Smooth muscle cell (in vitro differentiated cells): ENCODE measurements at regions not wholly inside any gene's neighbourhood (a gene's known extent, or its start where the extent isn't known, plus 50 kb on each side); places are given as distances from the start of the nearest gene placed in this dataset.
A peak's percentile ranks its signal among the peaks of the same experiment; 100 is the strongest.

Experiments used
- DNase-seq: peaks from one replicate; lab custom pipeline; 2025; ENCODE audit not compliant: unreplicated experiment; lab: John Stamatoyannopoulos, UW
- H2AFZ ChIP-seq: fragments of 200-600 bp; sonication (generic); 2 replicates; pipeline ENCODE4 v1.6.0; 2016; ENCODE audit warnings: antibody characterized with exemption, low read depth, mild to moderate bottlenecking
- H3F3A ChIP-seq: fragments of 200-600 bp; sonication (generic); 2 replicates; pipeline ENCODE4 v1.6.0; 2017; ENCODE audit warnings: antibody characterized with exemption, low read depth
- H3K27ac ChIP-seq: fragments of 200-600 bp; sonication (generic); 2 replicates; pipeline ENCODE4 v1.5.1; 2016; ENCODE audit warnings: low read depth, mild to moderate bottlenecking
- H3K27me3 ChIP-seq: fragments of 200-600 bp; sonication (generic); 2 replicates; pipeline ENCODE4 v1.6.1; 2016; ENCODE audit warnings: low read depth, mild to moderate bottlenecking
- H3K36me3 ChIP-seq: fragments of 200-600 bp; sonication (generic); 2 replicates; pipeline ENCODE4 v1.5.1; 2016; ENCODE audit warnings: low read depth
- H3K4me1 ChIP-seq: fragments of 200-600 bp; sonication (generic); 2 replicates; pipeline ENCODE4 v1.5.1; 2016; ENCODE audit warnings: low read depth
- H3K4me2 ChIP-seq: fragments of 200-600 bp; sonication (generic); 2 replicates; pipeline ENCODE4 v1.6.0; 2016; ENCODE audit warnings: mild to moderate bottlenecking
- H3K4me3 ChIP-seq: fragments of 200-600 bp; sonication (generic); 2 replicates; pipeline ENCODE4 v1.5.1; 2016; ENCODE audit warnings: mild to moderate bottlenecking
- H3K79me2 ChIP-seq: fragments of 200-600 bp; sonication (generic); 2 replicates; pipeline ENCODE4 v1.6.0; 2016; ENCODE audit warnings: low read depth, mild to moderate bottlenecking
- H3K9ac ChIP-seq: fragments of 200-600 bp; sonication (generic); 2 replicates; pipeline ENCODE4 v1.6.0; 2016; ENCODE audit warnings: low read depth
- H3K9me3 ChIP-seq: fragments of 200-600 bp; sonication (generic); replicated peaks from 2 replicates; pipeline ENCODE4 v1.5.1; 2016; ENCODE audit warnings: low read depth
- H4K20me1 ChIP-seq: fragments of 200-600 bp; sonication (generic); 2 replicates; pipeline ENCODE4 v1.6.0; 2016; ENCODE audit warnings: low read depth
- CTCF ChIP-seq: fragments of 200-600 bp; sonication (generic); IDR thresholded peaks from 2 replicates; pipeline ENCODE4 v1.5.1; 2017; ENCODE audit warnings: borderline replicate concordance, mild to moderate bottlenecking, antibody characterized with exemption; ENCODE audit not compliant: insufficient read depth, poor library complexity, severe bottlenecking
- WGBS: methylation state at CpG from one replicate; pipeline ENCODE4 v1.1.7; 2016; ENCODE audit warnings: low lambda C conversion rate; 5-methylcytosine and 5-hydroxymethylcytosine counted together

GRCh38 chr7:18341756-18342155, 153.8 kb upstream of the HDAC9 start:
- Histone ChIP-seq H3F3A (no peaks in the 10 kb centered on the region), H4K20me1 (no peaks in the 10 kb centered on the region), H3K4me1 (no peaks in the 10 kb centered on the region), H3K79me2 (no peaks in the 10 kb centered on the region), H3K27ac (no peak overlapping the region), H3K36me3 (no peaks in the 10 kb centered on the region), H3K9me3 (no peaks in the 10 kb centered on the region), H3K4me3 (no peak overlapping the region), H3K9ac (no peak overlapping the region), H2AFZ (no peak overlapping the region), H3K27me3 (peaks cover 6% of the 10 kb centered on the region), H3K4me2 (no peak overlapping the region)
- DNase-seq = no peak
- WGBS = 92% methylated on average over 2 of the region's 2 CpGs
- no peak for TF ChIP-seq CTCF

- H3K36me3 ChIP-seq = no peaks in the 10 kb centered on the region
- no peak overlapping the region for H3K4me3 ChIP-seq
- no peak for DNase-seq
- H3K27ac ChIP-seq = no peak overlapping the region
- peaks cover 11% of the 10 kb centered on the region for H3K27me3 ChIP-seq
- H3K4me1 ChIP-seq = no peaks in the 10 kb centered on the region
- 79% methylated on average over 2 of the region's 2 CpGs for WGBS
- no peaks in the 10 kb centered on the region for H3F3A ChIP-seq
- H2AFZ ChIP-seq = no peak overlapping the region
- no peak for TF ChIP-seq CTCF
- H4K20me1 ChIP-seq = no peaks in the 10 kb centered on the region
- no peak overlapping the region for H3K9ac ChIP-seq
- no peaks in the 10 kb centered on the region for H3K79me2 ChIP-seq
- H3K9me3 ChIP-seq = no peaks in the 10 kb centered on the region
- H3K4me2 ChIP-seq = no peak overlapping the region
Measured at GRCh38 chr7:18343047-18343446, 152.5 kb upstream of the HDAC9 start.

GRCh38 chr7:18344536-18344935, 151.0 kb upstream of the HDAC9 start:
- H3K79me2 ChIP-seq = no peaks in the 10 kb centered on the region
- H3K9me3 ChIP-seq = no peaks in the 10 kb centered on the region
- no peaks in the 10 kb centered on the region for H3K4me1 ChIP-seq
- no peak for DNase-seq
- H3K4me3 ChIP-seq = no peak overlapping the region
- TF ChIP-seq CTCF = no peak
- H3K4me2 ChIP-seq = no peak overlapping the region
- peaks cover 11% of the 10 kb centered on the region for H3K27me3 ChIP-seq
- no peaks in the 10 kb centered on the region for H3K36me3 ChIP-seq
- H3K9ac ChIP-seq = no peak overlapping the region
- H2AFZ ChIP-seq = no peak overlapping the region
- no peaks in the 10 kb centered on the region for H3F3A ChIP-seq
- H4K20me1 ChIP-seq = no peaks in the 10 kb centered on the region
- H3K27ac ChIP-seq = no peak overlapping the region

GRCh38 chr7:18345641-18346234, 149.8 kb upstream of the HDAC9 start:
- no peak overlapping the region for H2AFZ ChIP-seq
- peaks cover 11% of the 10 kb centered on the region for H3K27me3 ChIP-seq
- no peak for DNase-seq
- no peaks in the 10 kb centered on the region for H3K4me1 ChIP-seq
- H3K4me3 ChIP-seq = no peak overlapping the region
- WGBS = 21% methylated on average over 3 of the region's 3 CpGs
- H3K79me2 ChIP-seq = no peaks in the 10 kb centered on the region
- H3K9me3 ChIP-seq = no peaks in the 10 kb centered on the region
- no peak overlapping the region for H3K9ac ChIP-seq
- H3F3A ChIP-seq = no peaks in the 10 kb centered on the region
- peak; percentile 90 for TF ChIP-seq CTCF
- no peaks in the 10 kb centered on the region for H4K20me1 ChIP-seq
- H3K27ac ChIP-seq = no peak overlapping the region
- H3K4me2 ChIP-seq = no peak overlapping the region
- no peaks in the 10 kb centered on the region for H3K36me3 ChIP-seq
